ENCODE measurements at regions not wholly inside any gene's neighbourhood (a gene's known extent, or its start where the extent isn't known, plus 50 kb on each side); places are given as distances from the start of the nearest gene placed in this dataset.

DNA sequence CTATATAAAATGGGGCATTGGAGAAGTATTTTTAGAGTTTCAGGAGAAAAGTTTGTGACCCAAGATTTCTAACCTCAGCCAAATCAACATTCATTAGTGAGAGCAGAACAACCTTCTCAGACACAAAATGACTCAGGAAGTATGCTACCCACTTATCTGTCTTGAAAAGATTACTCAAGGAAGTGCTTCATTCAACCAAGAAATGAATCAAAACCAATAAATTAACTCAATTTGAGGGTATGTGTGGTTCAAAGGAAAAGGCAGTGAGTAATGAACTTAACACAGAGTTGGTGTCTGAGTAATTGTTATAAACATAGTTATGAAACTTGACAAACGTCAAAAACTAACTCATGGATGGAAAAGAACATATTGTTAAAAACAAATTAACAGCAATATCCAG, 227.6 kb downstream of the HAO1 start:
- TF ChIP-seq POLR2A (IDR thresholded peaks at IDR 0.05) (no peak), CTCF (IDR thresholded peaks at IDR 0.05) (no peak)
